IPS-15b (cell line): ENCODE measurements at regions not wholly inside any gene's neighbourhood (a gene's known extent, or its start where the extent isn't known, plus 50 kb on each side); places are given as distances from the start of the nearest gene placed in this dataset.

Experiments used
- H3K27me3 ChIP-seq: one replicate; pipeline ENCODE4 v1.6.1; 2013; ENCODE audit warnings: low read length; ENCODE audit not compliant: control insufficient read depth, insufficient read depth
- H3K36me3 ChIP-seq: one replicate; pipeline ENCODE4 v1.6.1; 2013; ENCODE audit warnings: low read length; ENCODE audit not compliant: control insufficient read depth, insufficient read depth
- H3K4me1 ChIP-seq: one replicate; pipeline ENCODE4 v1.6.1; 2013; ENCODE audit warnings: mild to moderate bottlenecking, low read length; ENCODE audit not compliant: control insufficient read depth, insufficient read depth
- H3K4me3 ChIP-seq: one replicate; pipeline ENCODE4 v1.5.1; 2013; ENCODE audit warnings: low read depth, low read length
- H3K9ac ChIP-seq: one replicate; pipeline ENCODE4 v1.6.1; 2013; ENCODE audit warnings: low read depth, mild to moderate bottlenecking, low read length
- H3K9me3 ChIP-seq: one replicate; pipeline ENCODE4 v1.6.1; 2013; ENCODE audit warnings: mild to moderate bottlenecking, low read length; ENCODE audit not compliant: control insufficient read depth, insufficient read depth

GRCh38 chr5:142259758-142260157, 65.1 kb downstream of the SPRY4 start:
- no peak overlapping the region for H3K9ac ChIP-seq
- H3K4me3 ChIP-seq, result no peak overlapping the region
- no peaks in the 10 kb centered on the region for H3K27me3 ChIP-seq
- H3K4me1 ChIP-seq, result peaks cover 6% of the 10 kb centered on the region
- no peaks in the 10 kb centered on the region for H3K9me3 ChIP-seq
- no peaks in the 10 kb centered on the region for H3K36me3 ChIP-seq

DNA sequence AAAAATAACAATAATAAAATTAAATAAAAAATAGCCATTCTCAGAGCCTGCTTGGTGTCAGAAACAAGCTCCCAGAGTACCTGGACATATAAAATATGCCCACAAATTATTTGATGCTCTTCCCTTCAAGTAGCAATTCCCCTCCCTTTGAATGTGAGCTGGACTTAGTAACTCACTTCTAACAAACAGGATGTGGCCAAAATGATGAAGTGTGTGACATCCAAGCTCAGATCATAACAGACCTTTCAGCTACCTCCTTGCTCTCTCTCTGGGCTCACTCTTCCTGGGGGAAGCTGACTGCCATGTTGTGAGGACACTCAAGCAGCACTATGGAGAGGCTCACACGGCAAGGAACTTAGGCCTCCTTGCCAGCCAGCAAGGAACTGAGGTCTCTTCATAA, 69.0 kb downstream of the SPRY4 start:
- no peaks in the 10 kb centered on the region for H3K27me3 ChIP-seq
- no peak overlapping the region for H3K9ac ChIP-seq
- H3K36me3 ChIP-seq, result no peaks in the 10 kb centered on the region
- H3K4me1 ChIP-seq, result peaks cover 3% of the 10 kb centered on the region
- no peak overlapping the region for H3K4me3 ChIP-seq
- H3K9me3 ChIP-seq, result no peaks in the 10 kb centered on the region

DNA sequence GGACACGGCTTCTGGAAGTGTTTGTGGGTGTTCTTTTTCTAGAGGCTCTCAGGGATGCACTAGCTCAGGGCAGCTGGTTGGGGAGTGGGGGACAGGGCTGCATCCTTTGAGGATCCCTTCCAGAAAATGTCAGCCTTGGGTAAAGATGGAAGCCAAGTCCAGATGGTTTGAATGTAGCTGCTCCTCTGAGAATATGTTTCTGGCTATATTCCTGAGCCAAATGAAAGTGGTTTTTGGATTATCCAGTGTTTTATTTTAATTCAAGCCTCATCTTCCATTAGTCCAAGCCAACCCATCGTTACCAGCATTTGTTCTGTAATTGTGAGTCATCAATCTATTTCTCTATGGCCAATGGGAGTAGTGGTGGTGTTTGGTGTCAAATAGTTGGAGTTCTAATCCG, 70.4 kb downstream of the SPRY4 start:
- Histone ChIP-seq H3K36me3 (no peaks in the 10 kb centered on the region), H3K9me3 (no peaks in the 10 kb centered on the region), H3K27me3 (no peaks in the 10 kb centered on the region), H3K4me1 (no peaks in the 10 kb centered on the region), H3K4me3 (no peak overlapping the region), H3K9ac (no peak overlapping the region)

GRCh38 chr5:142253938-142254337, 70.9 kb downstream of the SPRY4 start:
- Histone ChIP-seq H3K9ac (no peak overlapping the region), H3K9me3 (no peaks in the 10 kb centered on the region), H3K27me3 (no peaks in the 10 kb centered on the region), H3K4me1 (no peaks in the 10 kb centered on the region), H3K36me3 (no peaks in the 10 kb centered on the region), H3K4me3 (no peak overlapping the region)

- H3K4me1 ChIP-seq, result no peaks in the 10 kb centered on the region
- H3K9me3 ChIP-seq, result no peaks in the 10 kb centered on the region
- H3K4me3 ChIP-seq, result no peak overlapping the region
- H3K27me3 ChIP-seq, result no peaks in the 10 kb centered on the region
- H3K36me3 ChIP-seq, result no peaks in the 10 kb centered on the region
- no peak overlapping the region for H3K9ac ChIP-seq
Observed at GRCh38 chr5:142250119-142250518, 74.7 kb downstream of the SPRY4 start.

GRCh38 chr5:142248853-142249462, 75.9 kb downstream of the SPRY4 start:
- Histone ChIP-seq H3K36me3 (no peaks in the 10 kb centered on the region), H3K9me3 (no peaks in the 10 kb centered on the region), H3K27me3 (no peaks in the 10 kb centered on the region), H3K9ac (no peak overlapping the region), H3K4me1 (no peaks in the 10 kb centered on the region), H3K4me3 (no peak overlapping the region)

DNA sequence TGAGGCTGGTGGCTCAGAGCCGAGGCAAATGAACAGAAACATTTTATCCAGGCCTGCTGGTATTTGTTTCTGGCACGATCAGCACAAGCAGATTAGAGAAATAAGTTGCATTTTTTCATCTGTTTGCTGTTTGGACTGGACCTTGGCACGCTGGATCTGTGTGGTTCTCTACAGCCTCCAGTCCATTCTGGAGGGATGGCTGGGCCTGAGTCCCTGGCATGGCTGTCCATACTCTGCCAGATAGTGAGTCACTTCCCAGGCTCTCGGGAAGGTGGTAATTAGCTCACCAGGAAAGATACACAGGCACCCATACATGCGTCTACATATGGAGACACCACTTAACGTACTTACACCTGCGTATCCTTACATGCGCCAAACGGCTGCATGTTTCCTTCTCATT, 78.6 kb downstream of the SPRY4 start:
- Histone ChIP-seq H3K9me3 (no peaks in the 10 kb centered on the region), H3K27me3 (no peaks in the 10 kb centered on the region), H3K4me3 (no peak overlapping the region), H3K36me3 (no peaks in the 10 kb centered on the region), H3K4me1 (no peaks in the 10 kb centered on the region), H3K9ac (no peak overlapping the region)

GRCh38 chr5:142245786-142246185, 79.0 kb downstream of the SPRY4 start:
- no peak overlapping the region for H3K9ac ChIP-seq
- H3K9me3 ChIP-seq, result no peaks in the 10 kb centered on the region
- H3K36me3 ChIP-seq, result no peaks in the 10 kb centered on the region
- no peak overlapping the region for H3K4me3 ChIP-seq
- no peaks in the 10 kb centered on the region for H3K27me3 ChIP-seq
- H3K4me1 ChIP-seq, result no peaks in the 10 kb centered on the region

GRCh38 chr5:142244440-142244839, 80.4 kb downstream of the SPRY4 start:
- no peak overlapping the region for H3K9ac ChIP-seq
- no peaks in the 10 kb centered on the region for H3K27me3 ChIP-seq
- H3K4me1 ChIP-seq, result no peaks in the 10 kb centered on the region
- H3K9me3 ChIP-seq, result no peaks in the 10 kb centered on the region
- H3K4me3 ChIP-seq, result no peak overlapping the region
- no peaks in the 10 kb centered on the region for H3K36me3 ChIP-seq

DNA sequence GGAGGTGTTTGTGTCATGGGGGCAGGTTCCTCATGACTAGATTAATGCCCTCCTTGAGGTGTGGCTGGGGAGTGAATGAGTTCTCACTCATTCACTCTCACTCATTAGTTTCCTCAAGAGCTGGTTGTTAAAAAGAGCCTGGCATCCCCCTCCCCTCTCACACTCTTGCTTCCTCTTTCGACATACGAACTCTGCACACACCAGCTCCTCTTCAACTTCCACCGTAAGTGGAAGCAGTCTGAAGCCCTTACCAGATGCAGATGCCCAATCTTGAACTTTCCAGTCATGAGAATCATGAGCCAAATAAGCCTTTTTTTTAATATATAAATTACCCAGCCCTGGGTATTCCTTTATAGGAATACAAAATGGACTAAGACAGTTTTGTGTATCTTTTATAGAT, 82.5 kb downstream of the SPRY4 start:
- Histone ChIP-seq H3K9ac (no peak overlapping the region), H3K9me3 (no peaks in the 10 kb centered on the region), H3K27me3 (no peaks in the 10 kb centered on the region), H3K36me3 (no peaks in the 10 kb centered on the region), H3K4me3 (no peak overlapping the region), H3K4me1 (no peaks in the 10 kb centered on the region)

DNA sequence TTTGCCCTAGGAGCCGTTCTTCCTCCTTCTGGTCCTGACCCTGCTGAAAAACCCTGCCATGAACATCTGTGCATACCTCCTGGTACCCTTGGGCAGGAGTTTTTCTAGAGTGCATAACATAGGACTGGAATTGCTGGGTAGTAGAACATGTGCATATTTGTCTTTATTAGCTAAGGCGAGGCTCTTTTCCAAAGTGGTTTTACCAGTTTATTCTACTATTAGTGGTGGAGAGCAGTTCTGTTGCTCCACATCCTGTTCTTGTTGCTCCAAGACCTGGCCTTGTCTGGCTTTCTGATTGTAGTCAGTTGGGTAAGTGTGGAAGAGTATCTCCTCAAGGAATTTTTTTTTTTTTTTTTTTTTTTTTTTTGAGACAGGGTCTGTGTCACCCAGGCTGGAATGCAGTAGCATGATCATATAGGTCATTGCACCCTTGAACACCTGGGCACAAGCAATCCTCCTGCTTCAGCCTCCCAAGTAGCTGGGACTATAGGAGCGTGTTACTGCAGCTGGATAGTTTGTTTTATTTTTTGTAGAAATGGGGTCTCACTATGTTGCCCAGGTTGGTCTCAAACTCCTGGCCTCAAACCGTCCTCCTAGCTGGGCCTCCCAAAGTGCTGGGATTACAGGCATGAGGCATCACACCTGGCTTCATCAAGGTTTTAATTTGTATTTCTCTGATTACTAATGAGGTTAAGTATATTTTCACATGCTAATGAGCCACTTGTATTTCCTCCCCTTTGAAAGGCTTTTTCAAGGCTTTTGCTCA, 85.2 kb downstream of the SPRY4 start:
- H3K9ac ChIP-seq, result no peak overlapping the region
- H3K27me3 ChIP-seq, result no peaks in the 10 kb centered on the region
- peaks cover 11% of the 10 kb centered on the region for H3K4me1 ChIP-seq
- H3K4me3 ChIP-seq, result no peak overlapping the region
- H3K9me3 ChIP-seq, result no peaks in the 10 kb centered on the region
- H3K36me3 ChIP-seq, result no peaks in the 10 kb centered on the region

- no peaks in the 10 kb centered on the region for H3K9me3 ChIP-seq
- H3K27me3 ChIP-seq, result no peaks in the 10 kb centered on the region
- no peak overlapping the region for H3K9ac ChIP-seq
- H3K36me3 ChIP-seq, result no peaks in the 10 kb centered on the region
- peaks cover 11% of the 10 kb centered on the region for H3K4me1 ChIP-seq
- H3K4me3 ChIP-seq, result no peak overlapping the region
Observed at GRCh38 chr5:142237707-142238106, 87.1 kb downstream of the SPRY4 start.
